Upper lobe of left lung (tissue), 6 donors: ENCODE measurements at regions not wholly inside any gene's neighbourhood (a gene's known extent, or its start where the extent isn't known, plus 50 kb on each side); places are given as distances from the start of the nearest gene placed in this dataset.

Source experiments
- ATAC-seq, 2 donors: fragments of 200-7000 bp; cut with Tn5 transposase; one replicate each; pipeline ENCODE4 v1.9.1; 2022; ENCODE audit warnings: mild to moderate bottlenecking in 2 of 2, moderate library complexity in 2 of 2; ENCODE audit not compliant: low FRiP score in 2 of 2
- DNase-seq, 2 donors: peaks; one replicate each; pipeline ENCODE4 v3.0.0-alpha.2; 2019 to 2020
- H3K27ac ChIP-seq, 4 donors: fragments of 200-600 bp; sonication (generic); one replicate each; pipeline ENCODE4 v1.5.1; 2016 to 2019
- H3K27me3 ChIP-seq, 4 donors: fragments of 200-600 bp; sonication (generic); one replicate each; pipeline ENCODE4 v1.5.1; 2017 to 2019
- H3K36me3 ChIP-seq, 4 donors: fragments of 200-600 bp; sonication (generic); one replicate each; pipeline ENCODE4 v1.5.1; 2016 to 2019
- H3K4me1 ChIP-seq, 4 donors: fragments of 200-600 bp; sonication (generic); one replicate each; pipeline ENCODE4 v1.5.1; 2018 to 2019
- H3K4me3 ChIP-seq, 4 donors: fragments of 200-600 bp; sonication (generic); one replicate each; pipeline ENCODE4 v1.5.1; 2017 to 2019; ENCODE audit warnings: mild to moderate bottlenecking in 2 of 4, moderate library complexity in 1 of 4
- H3K9me3 ChIP-seq, 4 donors: fragments of 200-600 bp; sonication (generic); one replicate each; pipeline ENCODE4 v1.5.1; 2018 to 2019
- EP300 ChIP-seq, 4 donors: sonication (generic); formaldehyde crosslinking; IDR thresholded peaks; one replicate each; pipeline ENCODE4 v1.5.1; 2017; ENCODE audit warnings: antibody characterized with exemption in 4 of 4, control low read depth in 2 of 4
- POLR2A ChIP-seq, 4 donors: fragments of 450-650 bp; IDR thresholded peaks; one replicate each; pipeline ENCODE4 v1.5.1; 2016 to 2017; ENCODE audit warnings: antibody characterized with exemption in 4 of 4, mild to moderate bottlenecking in 2 of 4
- POLR2AphosphoS5 ChIP-seq, 2 donors: sonication (generic); formaldehyde crosslinking; IDR thresholded peaks; one replicate each; pipeline ENCODE4 v1.5.1; 2017; ENCODE audit warnings: antibody characterized with exemption in 2 of 2
- WGBS, 2 donors: methylation state at CpG; one replicate each; pipeline ENCODE4 v1.1.5; 2017 to 2018; 5-methylcytosine and 5-hydroxymethylcytosine counted together
- TF ChIP-seq, protein P1 (sequence below), 6 experiments: fragments of 450-650 bp in 4 of 6; fragments of 200-600 bp in 2 of 6; sonication (generic) in 2 of 6; IDR thresholded peaks; one replicate each; pipeline ENCODE4 v1.5.1; 2016 to 2019; ENCODE audit warnings: antibody characterized with exemption in 6 of 6
- donor health status: DM: no; HTN: no; CAD: no; lungs with moderate emphysema.
- donor health status: DM: no; HTN: yes; CAD: no; lungs with severe emphysema.

DNA sequence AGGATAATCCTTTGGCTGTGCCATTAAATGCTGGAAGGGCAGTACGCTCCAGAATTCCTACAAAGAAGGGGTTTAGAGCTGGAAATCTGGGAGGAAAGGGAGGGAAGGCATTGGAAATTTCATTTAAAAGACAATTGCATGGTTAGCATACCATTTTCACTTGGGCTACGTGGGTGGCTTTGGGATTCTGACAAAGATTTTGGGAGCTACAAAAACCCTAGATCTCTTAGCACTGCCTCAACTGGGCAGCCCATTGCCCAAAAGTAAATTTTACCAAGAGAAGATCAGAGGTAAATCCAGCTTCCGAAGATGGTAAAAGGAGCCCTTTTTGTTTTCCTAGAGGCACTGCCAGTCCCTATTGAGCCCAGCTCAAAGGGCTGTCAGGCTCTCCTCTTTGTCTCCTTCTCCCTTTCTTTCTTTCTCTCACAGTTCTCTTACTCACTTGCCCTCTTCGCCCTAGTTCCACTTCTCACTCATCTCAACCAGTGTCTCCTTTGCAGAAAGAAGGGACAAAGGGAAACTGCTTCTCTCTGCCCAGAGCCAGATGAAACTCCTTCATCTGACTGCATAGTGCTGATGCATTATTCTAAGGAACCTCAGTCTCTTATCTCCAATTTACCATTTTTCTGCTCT, 125.4 kb upstream of the PLEKHA5 start:
- H3K9me3 ChIP-seq = no peaks in the 10 kb centered on the region
- 74 to 75% methylated on average over 4 of the region's 4 CpGs for WGBS, 2 donors
- H3K4me1 ChIP-seq = no peaks in the 10 kb centered on the region
- no peaks in the 10 kb centered on the region for H3K36me3 ChIP-seq
- no peaks in the 10 kb centered on the region for H3K27me3 ChIP-seq
- H3K27ac ChIP-seq = no peak overlapping the region
- TF ChIP-seq EP300 (IDR thresholded peaks at IDR 0.05) (no peak), POLR2A (IDR thresholded peaks at IDR 0.05) (no peak), POLR2AphosphoS5 (IDR thresholded peaks at IDR 0.05) (no peak)
- TF ChIP-seq, protein P1, sequence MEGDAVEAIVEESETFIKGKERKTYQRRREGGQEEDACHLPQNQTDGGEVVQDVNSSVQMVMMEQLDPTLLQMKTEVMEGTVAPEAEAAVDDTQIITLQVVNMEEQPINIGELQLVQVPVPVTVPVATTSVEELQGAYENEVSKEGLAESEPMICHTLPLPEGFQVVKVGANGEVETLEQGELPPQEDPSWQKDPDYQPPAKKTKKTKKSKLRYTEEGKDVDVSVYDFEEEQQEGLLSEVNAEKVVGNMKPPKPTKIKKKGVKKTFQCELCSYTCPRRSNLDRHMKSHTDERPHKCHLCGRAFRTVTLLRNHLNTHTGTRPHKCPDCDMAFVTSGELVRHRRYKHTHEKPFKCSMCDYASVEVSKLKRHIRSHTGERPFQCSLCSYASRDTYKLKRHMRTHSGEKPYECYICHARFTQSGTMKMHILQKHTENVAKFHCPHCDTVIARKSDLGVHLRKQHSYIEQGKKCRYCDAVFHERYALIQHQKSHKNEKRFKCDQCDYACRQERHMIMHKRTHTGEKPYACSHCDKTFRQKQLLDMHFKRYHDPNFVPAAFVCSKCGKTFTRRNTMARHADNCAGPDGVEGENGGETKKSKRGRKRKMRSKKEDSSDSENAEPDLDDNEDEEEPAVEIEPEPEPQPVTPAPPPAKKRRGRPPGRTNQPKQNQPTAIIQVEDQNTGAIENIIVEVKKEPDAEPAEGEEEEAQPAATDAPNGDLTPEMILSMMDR (IDR thresholded peaks at IDR 0.05) = no peak
- H3K4me3 ChIP-seq = no peak overlapping the region
- DNase-seq = no peak
- no peak for ATAC-seq

GRCh38 chr12:19005257-19005801, 124.2 kb upstream of the PLEKHA5 start:
- no peak for ATAC-seq

DNA sequence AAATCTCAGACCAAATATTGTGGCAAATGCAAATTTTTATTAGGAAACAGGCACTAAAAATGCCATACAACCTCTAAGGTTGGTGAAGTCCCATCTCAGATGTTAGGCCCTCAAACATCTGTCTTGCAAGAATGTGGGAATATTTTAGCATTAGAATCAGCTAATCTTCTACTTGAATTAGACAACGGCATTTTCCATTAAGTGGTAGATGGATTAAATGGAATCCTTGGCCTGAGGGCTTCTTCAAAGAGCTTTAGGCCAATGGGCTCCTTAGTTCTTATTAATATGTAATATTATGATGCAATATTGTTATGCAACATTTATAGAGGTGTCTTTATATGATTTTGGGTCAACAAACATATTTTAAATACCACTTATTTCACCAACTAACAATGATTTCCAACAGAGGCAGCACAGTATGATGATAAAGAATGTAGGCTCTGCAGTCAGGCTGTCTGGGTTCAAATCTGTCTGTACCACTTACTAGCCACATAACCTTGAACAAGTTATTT, 122.9 kb upstream of the PLEKHA5 start:
- Histone ChIP-seq H3K9me3 (no peaks in the 10 kb centered on the region), H3K27me3 (no peaks in the 10 kb centered on the region), H3K4me3 (no peak overlapping the region), H3K27ac (no peak overlapping the region), H3K4me1 (no peaks in the 10 kb centered on the region), H3K36me3 (no peaks in the 10 kb centered on the region)
- 50 to 81% methylated on average over 1 of the region's 1 CpG for WGBS, 2 donors
- ATAC-seq (no peak), DNase-seq (no peak)
- TF ChIP-seq EP300 (IDR thresholded peaks at IDR 0.05) (no peak), POLR2A (IDR thresholded peaks at IDR 0.05) (no peak), POLR2AphosphoS5 (IDR thresholded peaks at IDR 0.05) (no peak)
- TF ChIP-seq, protein P1 (IDR thresholded peaks at IDR 0.05) = no peak

More at GRCh38 chr12:19005257-19005801, 124.2 kb upstream of the PLEKHA5 start:
- H3K27ac ChIP-seq = no peak overlapping the region
- no peaks in the 10 kb centered on the region for H3K9me3 ChIP-seq
- H3K36me3 ChIP-seq = no peaks in the 10 kb centered on the region
- WGBS, 2 donors = 77 to 79% methylated on average over 4 of the region's 4 CpGs
- H3K4me1 ChIP-seq = no peaks in the 10 kb centered on the region
- no peak for DNase-seq
- H3K27me3 ChIP-seq = no peaks in the 10 kb centered on the region
- no peak for TF ChIP-seq EP300 (IDR thresholded peaks at IDR 0.05)
- no peak for TF ChIP-seq POLR2A (IDR thresholded peaks at IDR 0.05)
- TF ChIP-seq POLR2AphosphoS5 (IDR thresholded peaks at IDR 0.05) = no peak
- TF ChIP-seq, protein P1 (IDR thresholded peaks at IDR 0.05) = no peak
- H3K4me3 ChIP-seq = no peak overlapping the region

DNA sequence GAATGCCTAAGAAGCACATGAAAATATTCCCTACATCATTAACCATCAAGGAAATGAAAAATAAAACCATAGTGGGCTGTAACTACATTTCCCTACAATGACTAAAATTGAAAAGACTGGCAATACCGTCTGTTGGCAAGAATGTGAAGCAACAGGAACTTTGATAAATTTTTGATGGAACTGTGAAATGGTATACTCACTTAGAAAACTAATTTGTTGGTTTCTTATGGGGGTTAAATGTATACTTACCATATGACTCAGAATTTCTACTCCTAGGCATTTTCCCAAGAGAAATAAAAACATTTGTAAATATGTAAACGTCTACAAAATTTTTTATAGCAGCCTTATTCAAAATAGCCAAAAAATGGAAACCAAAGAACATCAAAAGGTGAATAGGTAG, 121.4 kb upstream of the PLEKHA5 start:
- no peaks in the 10 kb centered on the region for H3K4me1 ChIP-seq
- H3K27me3 ChIP-seq = no peaks in the 10 kb centered on the region
- ATAC-seq = no peak
- H3K27ac ChIP-seq = no peak overlapping the region
- H3K36me3 ChIP-seq = no peaks in the 10 kb centered on the region
- no peak overlapping the region for H3K4me3 ChIP-seq
- 78% methylated on average over 2 of the region's 2 CpGs for WGBS, 2 donors
- TF ChIP-seq EP300 (IDR thresholded peaks at IDR 0.05) = no peak
- TF ChIP-seq, protein P1 (IDR thresholded peaks at IDR 0.05) = no peak
- TF ChIP-seq POLR2AphosphoS5 (IDR thresholded peaks at IDR 0.05) = no peak
- no peak for TF ChIP-seq POLR2A (IDR thresholded peaks at IDR 0.05)
- no peak for DNase-seq
- H3K9me3 ChIP-seq = no peaks in the 10 kb centered on the region

DNA sequence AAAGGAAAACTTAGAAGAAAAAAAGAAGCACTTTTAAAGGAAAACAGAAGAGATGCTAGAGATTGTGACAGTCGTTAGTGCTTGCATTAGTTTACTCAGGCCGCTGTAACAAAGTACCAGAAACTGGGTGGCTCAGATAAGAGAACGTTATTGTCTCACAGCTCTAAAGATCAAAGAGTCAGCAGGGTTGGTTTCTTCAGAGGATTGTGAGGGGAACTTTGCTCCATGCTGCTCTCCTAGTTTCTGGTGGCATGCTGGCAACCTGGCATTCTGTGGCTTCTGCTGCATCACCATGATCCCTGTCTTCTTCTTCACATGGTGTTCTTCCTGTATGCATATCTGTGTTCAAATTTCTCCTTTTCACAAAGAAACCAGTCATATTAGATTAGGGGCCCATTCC, 119.4 kb upstream of the PLEKHA5 start:
- Histone ChIP-seq H3K27ac (no peak overlapping the region), H3K4me1 (no peaks in the 10 kb centered on the region), H3K36me3 (no peaks in the 10 kb centered on the region), H3K9me3 (no peaks in the 10 kb centered on the region), H3K4me3 (no peak overlapping the region), H3K27me3 (no peaks in the 10 kb centered on the region)
- WGBS, 2 donors = 60 to 65% methylated on average over 3 of the region's 3 CpGs
- TF ChIP-seq EP300 (IDR thresholded peaks at IDR 0.05) (no peak), POLR2AphosphoS5 (IDR thresholded peaks at IDR 0.05) (no peak), POLR2A (IDR thresholded peaks at IDR 0.05) (no peak)
- TF ChIP-seq, protein P1 (IDR thresholded peaks at IDR 0.05) = no peak
- DNase-seq (no peak), ATAC-seq (no peak)
